Gastroesophageal sphincter (tissue), 4 donors: ENCODE measurements at regions not wholly inside any gene's neighbourhood (a gene's known extent, or its start where the extent isn't known, plus 50 kb on each side); places are given as distances from the start of the nearest gene placed in this dataset.
A peak's percentile ranks its signal among the peaks of the same experiment; 100 is the strongest.

Source experiments
- ATAC-seq: fragments of 150-250 bp; one replicate; pipeline ENCODE4 v1.9.1; 2016; ENCODE audit warnings: mild to moderate bottlenecking, moderate library complexity
- H3K27ac ChIP-seq, 4 donors: fragments of 200-600 bp; sonication (generic) in 3 of 4; 1 replicate in 3 of 4; 2 replicates in 1 of 4; pipeline ENCODE4 v1.5.1; 2016 to 2019
- H3K27me3 ChIP-seq: fragments of 200-600 bp; sonication (generic); one replicate; pipeline ENCODE4 v1.5.1; 2019
- H3K36me3 ChIP-seq, 2 donors: fragments of 200-600 bp; sonication (generic); one replicate each; pipeline ENCODE4 v1.5.1; 2019; ENCODE audit warnings: control low read depth in 1 of 2
- H3K4me1 ChIP-seq, 3 donors: fragments of 200-600 bp; sonication (generic); 1 replicate in 2 of 3; 2 replicates in 1 of 3; pipeline ENCODE4 v1.5.1; 2016 to 2019; ENCODE audit warnings: control low read depth in 2 of 3
- H3K4me3 ChIP-seq, 2 donors: fragments of 200-600 bp; sonication (generic); one replicate each; pipeline ENCODE4 v1.5.1; 2019; ENCODE audit warnings: mild to moderate bottlenecking in 1 of 2, moderate library complexity in 1 of 2
- H3K9me3 ChIP-seq, 3 donors: fragments of 200-600 bp; sonication (generic); one replicate each; pipeline ENCODE4 v1.5.1; 2017 to 2019; ENCODE audit warnings: control low read depth in 2 of 3
- EP300 ChIP-seq: sonication (generic); formaldehyde crosslinking; IDR thresholded peaks from one replicate; pipeline ENCODE4 v1.6.1; 2017; ENCODE audit warnings: antibody characterized with exemption, mild to moderate bottlenecking
- POLR2A ChIP-seq, 2 donors: fragments of 450-650 bp; IDR thresholded peaks; one replicate each; pipeline ENCODE4 v1.6.1; 2017; ENCODE audit warnings: antibody characterized with exemption in 2 of 2, mild to moderate bottlenecking in 2 of 2, moderate library complexity in 1 of 2
- POLR2AphosphoS5 ChIP-seq: sonication (generic); formaldehyde crosslinking; IDR thresholded peaks from one replicate; pipeline ENCODE4 v1.6.1; 2017; ENCODE audit warnings: antibody characterized with exemption
- WGBS, 2 donors: methylation state at CpG; one replicate each; pipeline ENCODE4 v1.1.5; 2018; ENCODE audit warnings: low coverage in 1 of 2; 5-methylcytosine and 5-hydroxymethylcytosine counted together
- TF ChIP-seq, protein P1 (sequence below), 4 experiments: fragments of 200-600 bp in 2 of 4; fragments of 450-650 bp in 2 of 4; sonication (generic) in 1 of 4; IDR thresholded peaks; one replicate each; pipeline ENCODE4 v1.5.1; 2017 to 2019; ENCODE audit warnings: antibody characterized with exemption in 4 of 4, mild to moderate bottlenecking in 2 of 4, moderate library complexity in 2 of 4

DNA sequence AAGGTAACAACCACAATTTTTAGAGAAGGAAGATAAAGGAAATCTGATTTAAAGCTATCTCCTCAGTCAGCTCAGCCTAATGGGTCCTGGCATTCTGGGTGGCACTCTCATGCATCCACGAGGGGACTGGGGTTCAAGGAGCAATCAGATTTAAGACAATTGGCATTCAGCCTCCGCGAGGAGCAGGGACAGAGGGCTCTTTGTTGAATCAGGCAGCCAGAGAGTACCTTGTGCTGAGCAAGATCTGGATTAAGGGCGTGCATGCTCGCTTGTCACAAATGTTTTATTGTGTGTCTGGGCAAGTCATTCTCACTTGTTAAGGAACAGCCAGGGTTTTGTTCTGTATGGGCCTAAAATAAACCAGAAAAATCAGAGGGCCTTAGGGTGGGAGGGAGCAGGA lies 475.3 kb upstream of the NRSN1 start:
- Histone ChIP-seq H3K4me3 (no peak overlapping the region), H3K36me3 (no peaks in the 10 kb centered on the region), H3K9me3 (no peaks in the 10 kb centered on the region), H3K27ac (peak overlapping the region in 2 of 4 donors; percentile 28 to 34), H3K4me1 (peaks cover 0 to 38% (median 0%) of the 10 kb centered on the region in 3 donors), H3K27me3 (no peaks in the 10 kb centered on the region)
- 19 to 49% methylated on average over 4 to 5 of the region's 5 CpGs for WGBS, 2 donors
- no peak for ATAC-seq
- TF ChIP-seq POLR2AphosphoS5 (no peak), EP300 (no peak), POLR2A (IDR thresholded peaks at IDR 0.05) (no peak)
- TF ChIP-seq, protein P1, sequence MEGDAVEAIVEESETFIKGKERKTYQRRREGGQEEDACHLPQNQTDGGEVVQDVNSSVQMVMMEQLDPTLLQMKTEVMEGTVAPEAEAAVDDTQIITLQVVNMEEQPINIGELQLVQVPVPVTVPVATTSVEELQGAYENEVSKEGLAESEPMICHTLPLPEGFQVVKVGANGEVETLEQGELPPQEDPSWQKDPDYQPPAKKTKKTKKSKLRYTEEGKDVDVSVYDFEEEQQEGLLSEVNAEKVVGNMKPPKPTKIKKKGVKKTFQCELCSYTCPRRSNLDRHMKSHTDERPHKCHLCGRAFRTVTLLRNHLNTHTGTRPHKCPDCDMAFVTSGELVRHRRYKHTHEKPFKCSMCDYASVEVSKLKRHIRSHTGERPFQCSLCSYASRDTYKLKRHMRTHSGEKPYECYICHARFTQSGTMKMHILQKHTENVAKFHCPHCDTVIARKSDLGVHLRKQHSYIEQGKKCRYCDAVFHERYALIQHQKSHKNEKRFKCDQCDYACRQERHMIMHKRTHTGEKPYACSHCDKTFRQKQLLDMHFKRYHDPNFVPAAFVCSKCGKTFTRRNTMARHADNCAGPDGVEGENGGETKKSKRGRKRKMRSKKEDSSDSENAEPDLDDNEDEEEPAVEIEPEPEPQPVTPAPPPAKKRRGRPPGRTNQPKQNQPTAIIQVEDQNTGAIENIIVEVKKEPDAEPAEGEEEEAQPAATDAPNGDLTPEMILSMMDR (IDR thresholded peaks at IDR 0.05): no peak

DNA sequence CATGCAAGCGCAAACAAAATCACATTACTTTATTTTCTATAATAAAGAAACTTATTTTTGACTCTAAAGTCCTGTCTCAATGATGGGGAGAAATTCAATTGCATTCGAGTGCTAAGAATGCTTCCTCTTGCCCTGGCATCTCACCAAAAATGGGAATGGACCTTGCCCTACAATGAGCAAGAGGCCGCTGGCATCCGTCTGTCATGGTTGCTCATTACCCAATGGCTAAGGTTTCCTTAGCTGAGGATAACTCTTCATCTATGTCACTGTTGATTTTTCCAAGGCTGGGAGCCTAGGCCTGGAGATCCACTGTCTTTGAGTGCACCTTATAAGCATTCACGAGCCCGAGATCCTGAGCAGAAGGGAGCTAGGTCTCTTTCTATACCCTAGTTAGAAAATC lies 471.3 kb upstream of the NRSN1 start:
- Histone ChIP-seq H3K27ac (no peak overlapping the region), H3K36me3 (no peaks in the 10 kb centered on the region), H3K4me3 (no peak overlapping the region), H3K27me3 (no peaks in the 10 kb centered on the region), H3K4me1 (peaks cover 0 to 20% (median 0%) of the 10 kb centered on the region in 3 donors), H3K9me3 (no peaks in the 10 kb centered on the region)
- 53 to 74% methylated on average over 3 to 6 of the region's 6 CpGs for WGBS, 2 donors
- no peak for TF ChIP-seq EP300
- TF ChIP-seq POLR2A (IDR thresholded peaks at IDR 0.05): no peak
- TF ChIP-seq POLR2AphosphoS5: no peak
- TF ChIP-seq, protein P1 (IDR thresholded peaks at IDR 0.05): no peak
- ATAC-seq: no peak

DNA sequence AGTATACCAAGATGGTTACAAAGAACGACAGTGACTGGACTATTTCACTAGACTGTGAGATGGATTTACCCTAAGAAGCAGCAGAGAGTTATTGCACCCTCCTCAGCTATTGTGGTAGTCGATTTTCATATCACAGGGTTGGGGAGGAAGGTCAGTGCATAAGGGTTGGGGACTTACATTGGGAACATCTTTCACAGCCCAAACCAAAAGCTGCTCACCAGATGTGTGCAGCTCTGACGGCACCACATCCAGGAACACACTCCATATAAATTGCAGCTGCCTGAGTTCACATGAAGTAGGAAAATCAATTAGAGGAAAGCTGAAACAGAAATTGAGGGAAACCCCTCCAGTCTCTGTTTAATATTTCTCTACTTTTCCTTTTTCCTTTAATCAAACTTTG lies 470.5 kb upstream of the NRSN1 start:
- no peak for ATAC-seq
- TF ChIP-seq, protein P1 (IDR thresholded peaks at IDR 0.05): no peak
- TF ChIP-seq POLR2AphosphoS5: no peak
- TF ChIP-seq EP300: no peak
- no peak for TF ChIP-seq POLR2A (IDR thresholded peaks at IDR 0.05)
- no peaks in the 10 kb centered on the region for H3K9me3 ChIP-seq
- H3K27ac ChIP-seq: no peak overlapping the region
- no peaks in the 10 kb centered on the region for H3K27me3 ChIP-seq
- WGBS, 2 donors: 49 to 70% methylated on average over 3 of the region's 3 CpGs
- H3K36me3 ChIP-seq: no peaks in the 10 kb centered on the region
- no peak overlapping the region for H3K4me3 ChIP-seq
- peaks cover 0 to 16% (median 0%) of the 10 kb centered on the region in 3 donors for H3K4me1 ChIP-seq

DNA sequence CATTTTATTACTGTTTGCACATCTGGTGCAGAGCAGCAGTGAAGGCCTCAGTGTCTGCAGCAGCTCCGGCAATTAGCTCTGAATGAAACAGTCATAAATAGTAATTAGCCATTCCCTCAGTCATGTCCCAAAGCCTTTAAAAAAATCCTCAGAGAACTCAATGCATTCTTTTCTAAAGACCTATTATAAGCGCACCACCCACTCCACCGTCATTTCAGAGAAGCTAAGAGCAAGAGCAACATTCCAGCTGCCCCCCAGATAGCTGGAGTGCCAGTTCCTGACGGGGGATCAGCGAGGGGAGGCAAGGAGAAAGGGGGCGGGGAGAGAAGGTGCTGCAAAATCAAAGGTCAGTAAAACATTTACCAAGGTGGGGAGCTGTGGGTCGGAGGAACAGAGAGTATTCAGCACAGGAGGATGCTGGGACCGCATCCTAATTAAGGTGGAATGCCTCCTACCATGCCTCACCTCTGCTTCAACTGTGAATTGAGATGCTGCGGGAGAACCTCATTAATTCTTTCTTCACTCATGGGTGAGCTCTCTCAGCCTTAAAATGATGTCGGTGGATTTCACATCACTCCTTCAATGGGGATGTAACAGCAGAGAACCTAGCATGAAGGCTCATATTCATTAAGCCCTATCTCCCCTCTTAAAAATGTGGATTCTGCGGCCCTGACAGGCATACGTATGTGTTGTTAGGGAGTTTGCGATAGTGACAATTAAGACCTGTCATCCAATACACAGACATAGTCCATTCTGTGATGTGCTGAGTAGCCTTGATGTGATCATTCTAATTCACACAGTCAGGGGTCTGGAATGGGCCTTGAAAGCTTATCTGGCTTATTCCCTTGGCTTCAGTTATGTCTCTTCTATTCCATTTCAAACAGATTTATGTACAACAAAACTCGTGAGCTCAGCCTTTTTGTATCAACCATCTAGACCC lies 469.5 kb upstream of the NRSN1 start:
- no peaks in the 10 kb centered on the region for H3K36me3 ChIP-seq
- peaks cover 0 to 6% (median 0%) of the 10 kb centered on the region in 3 donors for H3K4me1 ChIP-seq
- no peaks in the 10 kb centered on the region for H3K9me3 ChIP-seq
- ATAC-seq: no peak
- H3K27me3 ChIP-seq: no peaks in the 10 kb centered on the region
- 75 to 87% methylated on average over 8 to 13 of the region's 14 CpGs for WGBS, 2 donors
- H3K27ac ChIP-seq: no peak overlapping the region
- no peak overlapping the region for H3K4me3 ChIP-seq
- TF ChIP-seq POLR2AphosphoS5 (no peak), POLR2A (IDR thresholded peaks at IDR 0.05) (no peak), EP300 (no peak)
- TF ChIP-seq, protein P1 (IDR thresholded peaks at IDR 0.05): no peak

DNA sequence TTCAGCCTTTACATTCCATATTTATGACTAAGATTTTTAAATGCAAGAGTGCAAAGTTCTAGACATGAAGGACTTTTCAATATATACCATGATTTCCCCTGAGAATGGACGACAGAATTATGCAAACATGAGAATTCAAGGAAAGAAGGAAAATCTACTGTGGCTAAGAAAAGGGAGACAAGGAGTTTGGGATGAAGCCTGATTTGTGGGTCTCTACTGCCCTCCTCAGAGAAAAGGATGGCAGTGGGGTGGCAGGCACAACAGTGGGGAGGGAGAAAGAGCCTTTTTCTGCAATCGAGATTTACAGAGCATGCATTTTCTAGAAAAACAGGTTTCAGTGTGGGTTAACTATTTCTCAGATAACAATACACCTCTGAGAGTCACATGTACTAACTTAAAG lies 466.9 kb upstream of the NRSN1 start:
- Histone ChIP-seq H3K4me1 (no peaks in the 10 kb centered on the region), H3K4me3 (no peak overlapping the region), H3K9me3 (no peaks in the 10 kb centered on the region), H3K27me3 (no peaks in the 10 kb centered on the region), H3K36me3 (no peaks in the 10 kb centered on the region), H3K27ac (no peak overlapping the region)
- ATAC-seq: no peak
- TF ChIP-seq, protein P1 (IDR thresholded peaks at IDR 0.05): peak in 3 of 4 experiments; percentile 37 to 59 (median 37)
- no peak for TF ChIP-seq POLR2AphosphoS5
- 6 to 21% methylated on average over 2 of the region's 2 CpGs for WGBS, 2 donors
